Hematopoietic multipotent progenitor cell treated with erythropoietin and hydrocortisone succinate and interleukin-3 and kit ligand, for 8 days (in vitro differentiated cells): ENCODE measurements at regions not wholly inside any gene's neighbourhood (a gene's known extent, or its start where the extent isn't known, plus 50 kb on each side); places are given as distances from the start of the nearest gene placed in this dataset.
A peak's percentile ranks its signal among the peaks of the same experiment; 100 is the strongest.
"Not testable (repeated sequence)": the region's sequence is repeated elsewhere in the genome, so short reads cannot be mapped to it uniquely, and the experiment has no call there.

Source experiments
- DNase-seq: peaks from one replicate; pipeline ENCODE4 v3.0.0-alpha.2; 2015

GRCh38 chr11:8772571-8773519 is 90.3 kb downstream of the RPL27A start:
- DNase-seq: no peak

GRCh38 chr11:8773916-8774539 is 91.4 kb downstream of the RPL27A start:
- peak; percentile 34 for DNase-seq

GRCh38 chr11:8774916-8775315 is 92.3 kb downstream of the RPL27A start:
- DNase-seq: not testable (repeated sequence)

- DNase-seq: no peak
Measured at GRCh38 chr11:8775332-8775731, 92.7 kb downstream of the RPL27A start.

- DNase-seq: no peak
Measured at GRCh38 chr11:8775734-8776133, 93.1 kb downstream of the RPL27A start.

GRCh38 chr11:8776209-8776608 is 93.6 kb downstream of the RPL27A start:
- DNase-seq: no peak

- DNase-seq: no peak
Measured at GRCh38 chr11:8777907-8778767, 95.5 kb downstream of the RPL27A start.

- DNase-seq: no peak
Measured at GRCh38 chr11:8779107-8779506, 96.5 kb downstream of the RPL27A start.

- no peak for DNase-seq
Measured at GRCh38 chr11:8779732-8780131, 97.1 kb downstream of the RPL27A start.

- no peak for DNase-seq
Measured at GRCh38 chr11:8784954-8785353, 102.4 kb downstream of the RPL27A start.

- no peak for DNase-seq
Measured at GRCh38 chr11:8785457-8785856, 102.9 kb downstream of the RPL27A start.

- DNase-seq: no peak
Measured at GRCh38 chr11:8785998-8786397, 103.4 kb downstream of the RPL27A start.

GRCh38 chr11:8786933-8787332 is 104.3 kb downstream of the RPL27A start:
- no peak for DNase-seq

- peak; percentile 35 for DNase-seq
Measured at GRCh38 chr11:8787372-8787771, 104.8 kb downstream of the RPL27A start.

- no peak for DNase-seq
Measured at GRCh38 chr11:8788616-8789015, 106.0 kb downstream of the RPL27A start.

GRCh38 chr11:8789864-8790263 is 107.3 kb downstream of the RPL27A start:
- DNase-seq: no peak

GRCh38 chr11:8790968-8791367 is 108.4 kb downstream of the RPL27A start:
- no peak for DNase-seq

- no peak for DNase-seq
Measured at GRCh38 chr11:8792710-8793109, 110.1 kb downstream of the RPL27A start.

- DNase-seq: no peak
Measured at GRCh38 chr11:8793114-8793777, 110.7 kb downstream of the RPL27A start.

GRCh38 chr11:8794126-8794525 is 111.5 kb downstream of the RPL27A start:
- no peak for DNase-seq

- peak; percentile 63 for DNase-seq
Measured at GRCh38 chr11:8794677-8795103, 112.1 kb downstream of the RPL27A start.

- DNase-seq: no peak
Measured at GRCh38 chr11:8796941-8797340, 114.0 kb upstream of the AKIP1 start.

GRCh38 chr11:8799273-8799672 is 111.7 kb upstream of the AKIP1 start:
- DNase-seq: no peak
